ENCODE measurements at regions not wholly inside any gene's neighbourhood (a gene's known extent, or its start where the extent isn't known, plus 50 kb on each side); places are given as distances from the start of the nearest gene placed in this dataset.
A peak's percentile ranks its signal among the peaks of the same experiment; 100 is the strongest.

DNA sequence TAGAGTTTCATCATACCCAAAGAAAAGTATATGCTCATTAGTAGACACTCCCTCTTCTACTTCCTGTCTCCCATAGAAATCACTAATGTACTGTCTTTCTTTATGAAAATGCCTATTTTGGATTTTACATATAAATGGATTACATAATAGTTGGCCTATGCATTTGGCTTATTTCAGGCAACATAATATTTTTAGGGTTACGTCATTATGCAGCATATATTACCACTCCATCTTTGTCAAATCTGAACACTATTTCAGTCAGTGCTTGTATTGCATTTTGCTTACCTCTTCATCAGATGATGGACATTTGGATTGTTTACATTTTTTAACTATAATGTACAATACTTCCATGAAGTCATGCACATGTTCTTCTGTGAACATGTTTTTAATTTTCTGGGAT is 1406.1 kb downstream of the LRFN5 start:
- ChIA-PET CTCF (ENCODE audit: low intra/inter-chr PET ratio, low total read pairs) (no interaction called here), POLR2A (no interaction called here)
- no peaks in the 10 kb centered on the region for H3K4me1 ChIP-seq (ENCODE audit: insufficient read depth, low read length)
- H3K79me2 ChIP-seq (ENCODE audit: insufficient read depth, low read length) = no peaks in the 10 kb centered on the region
- H3K27me3 ChIP-seq (ENCODE audit: control insufficient read depth in 1 of 2, insufficient read depth in 2 of 2, low read length in 2 of 2) = no peaks in the 10 kb centered on the region
- FAIRE-seq (no peak), DNase-seq (ENCODE audit: low spot score) (no peak), ATAC-seq (no peak)
- BruUV-seq (replicated peaks) = no TSS peak
- H3K36me3 ChIP-seq (replicated peaks in 1 of 2; ENCODE audit: control insufficient read depth in 1 of 2, insufficient read depth in 2 of 2, low read length in 2 of 2) = no peaks in the 10 kb centered on the region
- no peak overlapping the region for H3K4me2 ChIP-seq (ENCODE audit: low read depth, low read length)
- 0% methylated on average over 1 of the region's 1 CpG for WGBS (ENCODE audit: low lambda C conversion rate)
- peak; percentile 77 for TF ChIP-seq CREB1 (IDR thresholded peaks at IDR 0.05)
- TF ChIP-seq CREB1 (CRISPR knock-in tag; IDR thresholded peaks at IDR 0.05) = no peak
- no peak for TF ChIP-seq ZNF441 (CRISPR knock-in tag; IDR thresholded peaks at IDR 0.05; ENCODE audit: borderline replicate concordance)
- peak; percentile 99 for TF ChIP-seq ATF7 (IDR thresholded peaks at IDR 0.05)
- TF ChIP-seq ATF7 (CRISPR knock-in tag; IDR thresholded peaks at IDR 0.05) = no peak
- intact Hi-C loops (cut with micrococcal nuclease; ENCODE audit: unreplicated experiment) (no loop called here), in situ Hi-C loops (cut with HindIII; ENCODE audit: extremely low pct_ligation_motif_present, low pct_unique_long_range_greater_than_20kb) (no loop called here)
- H3K9ac ChIP-seq (ENCODE audit: insufficient read depth, low read depth, low read length) = no peak overlapping the region
- H3K9me3 ChIP-seq (ENCODE audit: low read length) = peaks cover 86% of the 10 kb centered on the region
- no peaks in the 10 kb centered on the region for H4K20me1 ChIP-seq (ENCODE audit: insufficient read depth, low read length)
- H3K4me3 ChIP-seq (replicated peaks in 1 of 3; ENCODE audit: insufficient read depth in 1 of 3, low read depth in 2 of 3, low read length in 3 of 3) = no peak overlapping the region
- no peak overlapping the region for H3K27ac ChIP-seq (ENCODE audit: extremely low read length, insufficient read depth, low read length)
- H2AFZ ChIP-seq (ENCODE audit: low read length) = no peak overlapping the region

GRCh38 chr14:43005807-43006206 is 1399.1 kb downstream of the LRFN5 start:
- H3K27me3 ChIP-seq (ENCODE audit: control insufficient read depth in 1 of 2, insufficient read depth in 2 of 2, low read length in 2 of 2) = no peaks in the 10 kb centered on the region
- no peak overlapping the region for H3K9ac ChIP-seq (ENCODE audit: insufficient read depth, low read depth, low read length)
- no peak overlapping the region for H3K4me3 ChIP-seq (replicated peaks in 1 of 3; ENCODE audit: insufficient read depth in 1 of 3, low read depth in 2 of 3, low read length in 3 of 3)
- intact Hi-C loops (cut with micrococcal nuclease; ENCODE audit: unreplicated experiment) (no loop called here), in situ Hi-C loops (cut with HindIII; ENCODE audit: extremely low pct_ligation_motif_present, low pct_unique_long_range_greater_than_20kb) (no loop called here)
- CTCF ChIA-PET (ENCODE audit: low intra/inter-chr PET ratio, low total read pairs) = no interaction called here
- no peak overlapping the region for H3K4me2 ChIP-seq (ENCODE audit: low read depth, low read length)
- 0% methylated on average over 1 of the region's 1 CpG for WGBS (ENCODE audit: low lambda C conversion rate)
- peaks cover 95% of the 10 kb centered on the region for H3K9me3 ChIP-seq (ENCODE audit: low read length)
- DNase-seq (ENCODE audit: low spot score) = no peak
- H3K4me1 ChIP-seq (ENCODE audit: insufficient read depth, low read length) = no peaks in the 10 kb centered on the region
- ATAC-seq = no peak
- H4K20me1 ChIP-seq (ENCODE audit: insufficient read depth, low read length) = no peaks in the 10 kb centered on the region
- BruUV-seq (replicated peaks) = no TSS peak
- H3K79me2 ChIP-seq (ENCODE audit: insufficient read depth, low read length) = no peaks in the 10 kb centered on the region
- no peak overlapping the region for H2AFZ ChIP-seq (ENCODE audit: low read length)
- POLR2A ChIA-PET = no interaction called here
- H3K36me3 ChIP-seq (replicated peaks in 1 of 2; ENCODE audit: control insufficient read depth in 1 of 2, insufficient read depth in 2 of 2, low read length in 2 of 2) = no peaks in the 10 kb centered on the region
- FAIRE-seq = no peak
- no peak overlapping the region for H3K27ac ChIP-seq (ENCODE audit: extremely low read length, insufficient read depth, low read length)
- TF ChIP-seq ERF (CRISPR knock-in tag; IDR thresholded peaks at IDR 0.05) = no peak
- TF ChIP-seq ZNF577 (CRISPR knock-in tag; IDR thresholded peaks at IDR 0.05; ENCODE audit: borderline replicate concordance, low read depth) = no peak
- no peak for TF ChIP-seq ZBTB33 (CRISPR knock-in tag; IDR thresholded peaks at IDR 0.05)
- TF ChIP-seq ZNF772 (CRISPR knock-in tag; IDR thresholded peaks at IDR 0.05) = no peak
- no peak for TF ChIP-seq HOXA7 (CRISPR knock-in tag; IDR thresholded peaks at IDR 0.05)
- no peak for TF ChIP-seq ATF2 (CRISPR knock-in tag; IDR thresholded peaks at IDR 0.05)
- no peak for TF ChIP-seq FOSL1 (CRISPR knock-in tag; IDR thresholded peaks at IDR 0.05; ENCODE audit: borderline replicate concordance)
- no peak for TF ChIP-seq ZNF747 (CRISPR knock-in tag; IDR thresholded peaks at IDR 0.05; ENCODE audit: borderline replicate concordance)
- TF ChIP-seq CENPBD1 (CRISPR knock-in tag; IDR thresholded peaks at IDR 0.05; ENCODE audit: borderline replicate concordance, low read depth) = no peak
- no peak for TF ChIP-seq RCOR2 (CRISPR knock-in tag; IDR thresholded peaks at IDR 0.05)
- no peak for TF ChIP-seq HOXA3 (CRISPR knock-in tag; IDR thresholded peaks at IDR 0.05)
- TF ChIP-seq ZBTB8A (CRISPR knock-in tag; IDR thresholded peaks at IDR 0.05; ENCODE audit: borderline replicate concordance, low read depth) = no peak
- TF ChIP-seq EED (CRISPR knock-in tag; IDR thresholded peaks at IDR 0.05) = no peak
